Testis (tissue), 2 donors: ENCODE measurements at regions not wholly inside any gene's neighbourhood (a gene's known extent, or its start where the extent isn't known, plus 50 kb on each side); places are given as distances from the start of the nearest gene placed in this dataset.

Experiments used
- POLR2A ChIP-seq: fragments of 450-650 bp; IDR thresholded peaks from one replicate; pipeline ENCODE4 v1.6.1; 2017; ENCODE audit warnings: antibody characterized with exemption, mild to moderate bottlenecking, moderate library complexity
- TF ChIP-seq, protein P1 (sequence below), 3 experiments: fragments of 450-650 bp in 2 of 3; fragments of 200-600 bp in 1 of 3; sonication (generic) in 1 of 3; IDR thresholded peaks; one replicate each; pipeline ENCODE4 v1.5.1; 2016 to 2019; ENCODE audit warnings: antibody characterized with exemption in 3 of 3, mild to moderate bottlenecking in 2 of 3, moderate library complexity in 1 of 3

GRCh38 chr17:79186406-79186805, 111.8 kb downstream of the ENGASE start:
- TF ChIP-seq, protein P1, sequence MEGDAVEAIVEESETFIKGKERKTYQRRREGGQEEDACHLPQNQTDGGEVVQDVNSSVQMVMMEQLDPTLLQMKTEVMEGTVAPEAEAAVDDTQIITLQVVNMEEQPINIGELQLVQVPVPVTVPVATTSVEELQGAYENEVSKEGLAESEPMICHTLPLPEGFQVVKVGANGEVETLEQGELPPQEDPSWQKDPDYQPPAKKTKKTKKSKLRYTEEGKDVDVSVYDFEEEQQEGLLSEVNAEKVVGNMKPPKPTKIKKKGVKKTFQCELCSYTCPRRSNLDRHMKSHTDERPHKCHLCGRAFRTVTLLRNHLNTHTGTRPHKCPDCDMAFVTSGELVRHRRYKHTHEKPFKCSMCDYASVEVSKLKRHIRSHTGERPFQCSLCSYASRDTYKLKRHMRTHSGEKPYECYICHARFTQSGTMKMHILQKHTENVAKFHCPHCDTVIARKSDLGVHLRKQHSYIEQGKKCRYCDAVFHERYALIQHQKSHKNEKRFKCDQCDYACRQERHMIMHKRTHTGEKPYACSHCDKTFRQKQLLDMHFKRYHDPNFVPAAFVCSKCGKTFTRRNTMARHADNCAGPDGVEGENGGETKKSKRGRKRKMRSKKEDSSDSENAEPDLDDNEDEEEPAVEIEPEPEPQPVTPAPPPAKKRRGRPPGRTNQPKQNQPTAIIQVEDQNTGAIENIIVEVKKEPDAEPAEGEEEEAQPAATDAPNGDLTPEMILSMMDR (IDR thresholded peaks at IDR 0.05), result no peak
- no peak for TF ChIP-seq POLR2A
